ENCODE measurements at regions not wholly inside any gene's neighbourhood (a gene's known extent, or its start where the extent isn't known, plus 50 kb on each side); places are given as distances from the start of the nearest gene placed in this dataset.

DNA sequence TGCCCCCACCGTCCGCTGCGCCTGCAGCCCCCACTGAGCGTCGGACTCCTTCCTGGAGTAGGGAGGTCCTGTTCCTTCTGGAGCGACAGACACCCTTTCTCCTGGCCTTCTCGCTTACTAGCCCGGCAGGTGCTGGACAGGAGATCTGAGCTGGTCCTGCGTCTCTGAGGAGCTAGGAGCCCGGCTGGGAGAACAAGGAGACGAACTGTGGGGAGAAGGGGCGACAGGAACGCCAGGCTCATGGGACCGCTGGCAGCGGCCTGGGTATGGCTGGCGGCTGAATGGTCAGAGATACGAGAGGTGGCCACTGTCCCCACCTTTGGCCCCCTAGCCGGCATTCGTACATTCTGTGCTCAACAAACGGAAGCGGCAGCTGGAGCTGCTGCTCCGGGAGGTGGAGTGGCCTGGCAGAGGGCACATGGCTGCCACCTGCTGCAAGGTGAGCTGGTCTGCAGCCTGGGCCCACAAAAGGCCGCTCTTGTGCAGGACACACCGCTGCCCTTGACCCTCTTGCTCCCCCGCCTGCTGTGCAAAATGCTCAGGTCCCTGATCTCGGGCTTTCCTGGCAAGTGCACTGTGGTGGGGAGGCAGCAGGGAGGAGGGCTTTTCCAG lies 2066.7 kb downstream of the TP53TG3F start:
- ATAC-seq (ENCODE audit: low FRiP score in 2 of 2) (peak in 1 of 2 donors; percentile 30), DNase-seq (peak in 1 of 2 donors; percentile 51)
- Histone ChIP-seq H3K4me3 (no peak overlapping the region), H3K36me3 (no peaks in the 10 kb centered on the region), H3K27me3 (no peaks in the 10 kb centered on the region), H3K27ac (no peak overlapping the region), H3K9me3 (peaks cover 0 to 7% (median 0%) of the 10 kb centered on the region in 4 donors), H3K4me1 (no peaks in the 10 kb centered on the region)
- WGBS, 2 donors = 79 to 85% methylated on average over 8 to 26 of the region's 26 CpGs
- no peak for TF ChIP-seq POLR2A (IDR thresholded peaks at IDR 0.05)
- no peak for TF ChIP-seq POLR2AphosphoS5 (IDR thresholded peaks at IDR 0.05)

DNA sequence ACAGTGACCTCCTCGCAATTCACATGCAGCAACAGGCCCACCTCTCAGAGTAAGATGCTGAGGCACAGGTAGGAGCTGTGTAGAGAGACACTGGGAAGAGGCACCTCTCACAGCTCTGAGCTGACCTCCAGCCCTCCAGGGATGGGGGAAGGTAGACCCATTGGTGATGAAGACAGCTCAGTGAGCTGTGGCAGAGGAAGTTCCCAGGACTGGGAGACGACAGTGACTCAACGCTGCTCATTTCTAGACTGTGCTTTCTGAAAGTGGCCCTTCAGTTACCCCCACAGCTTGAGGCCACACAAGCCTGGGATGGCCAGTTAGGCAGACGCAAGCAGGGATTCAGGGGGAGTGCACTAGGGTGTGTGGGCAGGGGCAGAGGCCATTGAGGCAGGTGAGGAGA lies 2073.2 kb downstream of the TP53TG3F start:
- WGBS, 2 donors = 67 to 86% methylated on average over 4 of the region's 4 CpGs
- no peak for DNase-seq
- Histone ChIP-seq H3K4me3 (no peak overlapping the region), H3K9me3 (peaks cover 0 to 14% (median 0%) of the 10 kb centered on the region in 4 donors), H3K36me3 (no peaks in the 10 kb centered on the region), H3K4me1 (no peaks in the 10 kb centered on the region), H3K27me3 (no peaks in the 10 kb centered on the region), H3K27ac (no peak overlapping the region)
- peak in 1 of 2 donors; percentile 12 for ATAC-seq (ENCODE audit: low FRiP score in 2 of 2)
- TF ChIP-seq, protein P1, sequence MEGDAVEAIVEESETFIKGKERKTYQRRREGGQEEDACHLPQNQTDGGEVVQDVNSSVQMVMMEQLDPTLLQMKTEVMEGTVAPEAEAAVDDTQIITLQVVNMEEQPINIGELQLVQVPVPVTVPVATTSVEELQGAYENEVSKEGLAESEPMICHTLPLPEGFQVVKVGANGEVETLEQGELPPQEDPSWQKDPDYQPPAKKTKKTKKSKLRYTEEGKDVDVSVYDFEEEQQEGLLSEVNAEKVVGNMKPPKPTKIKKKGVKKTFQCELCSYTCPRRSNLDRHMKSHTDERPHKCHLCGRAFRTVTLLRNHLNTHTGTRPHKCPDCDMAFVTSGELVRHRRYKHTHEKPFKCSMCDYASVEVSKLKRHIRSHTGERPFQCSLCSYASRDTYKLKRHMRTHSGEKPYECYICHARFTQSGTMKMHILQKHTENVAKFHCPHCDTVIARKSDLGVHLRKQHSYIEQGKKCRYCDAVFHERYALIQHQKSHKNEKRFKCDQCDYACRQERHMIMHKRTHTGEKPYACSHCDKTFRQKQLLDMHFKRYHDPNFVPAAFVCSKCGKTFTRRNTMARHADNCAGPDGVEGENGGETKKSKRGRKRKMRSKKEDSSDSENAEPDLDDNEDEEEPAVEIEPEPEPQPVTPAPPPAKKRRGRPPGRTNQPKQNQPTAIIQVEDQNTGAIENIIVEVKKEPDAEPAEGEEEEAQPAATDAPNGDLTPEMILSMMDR (IDR thresholded peaks at IDR 0.05) = no peak
- TF ChIP-seq POLR2A (IDR thresholded peaks at IDR 0.05) (no peak), POLR2AphosphoS5 (IDR thresholded peaks at IDR 0.05) (no peak), EP300 (IDR thresholded peaks at IDR 0.05) (no peak)

DNA sequence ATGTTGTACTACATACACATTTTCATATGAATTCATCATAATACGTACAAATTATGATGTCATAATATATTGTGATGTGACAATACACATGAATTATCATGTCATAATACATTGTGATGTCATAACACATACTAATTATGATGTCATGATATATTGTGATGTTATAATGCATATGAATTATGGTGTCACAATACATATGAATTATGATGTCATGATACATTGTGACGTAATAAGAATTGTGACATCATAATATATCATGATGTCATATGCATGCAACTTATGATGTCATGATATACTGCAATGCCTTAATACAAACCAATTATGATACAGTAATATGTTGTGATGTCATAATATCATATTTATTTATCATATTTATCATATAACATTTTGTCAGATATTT lies 2074.3 kb downstream of the TP53TG3F start:
- DNase-seq (no peak), ATAC-seq (ENCODE audit: low FRiP score in 2 of 2) (no peak)
- no peaks in the 10 kb centered on the region for H3K27me3 ChIP-seq
- no peak overlapping the region for H3K4me3 ChIP-seq
- no peak overlapping the region for H3K27ac ChIP-seq
- no peaks in the 10 kb centered on the region for H3K4me1 ChIP-seq
- no peaks in the 10 kb centered on the region for H3K36me3 ChIP-seq
- peaks cover 0 to 14% (median 0%) of the 10 kb centered on the region in 4 donors for H3K9me3 ChIP-seq
- TF ChIP-seq POLR2A (IDR thresholded peaks at IDR 0.05) = no peak
- no peak for TF ChIP-seq POLR2AphosphoS5 (IDR thresholded peaks at IDR 0.05)
- TF ChIP-seq, protein P1 (IDR thresholded peaks at IDR 0.05) = no peak
- TF ChIP-seq EP300 (IDR thresholded peaks at IDR 0.05) = no peak
- WGBS, 2 donors = 60 to 79% methylated on average over 2 of the region's 2 CpGs

DNA sequence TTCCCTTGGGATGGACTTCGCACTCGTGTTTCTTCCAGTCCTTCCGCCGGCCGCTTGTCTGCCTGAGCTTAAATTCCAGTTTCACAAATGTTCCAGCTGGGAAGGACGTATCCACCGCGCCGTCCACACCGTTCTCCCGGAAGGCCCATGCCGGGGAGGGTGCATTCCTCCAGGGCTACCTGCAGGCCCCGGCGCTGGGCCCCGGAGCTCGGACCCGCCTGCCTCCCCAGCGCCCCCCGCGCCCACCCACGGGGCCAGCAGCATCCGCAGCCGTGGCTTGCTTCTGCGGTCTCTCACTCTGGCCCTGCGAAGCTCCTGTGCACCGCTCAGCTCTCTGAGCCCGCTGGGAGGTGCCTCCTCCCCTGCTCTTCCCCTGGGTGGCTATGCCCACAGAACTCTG lies 2084.1 kb downstream of the TP53TG3F start:
- ATAC-seq (ENCODE audit: low FRiP score in 2 of 2) = peak in 1 of 2 donors; percentile 19
- no peak overlapping the region for H3K4me3 ChIP-seq

DNA sequence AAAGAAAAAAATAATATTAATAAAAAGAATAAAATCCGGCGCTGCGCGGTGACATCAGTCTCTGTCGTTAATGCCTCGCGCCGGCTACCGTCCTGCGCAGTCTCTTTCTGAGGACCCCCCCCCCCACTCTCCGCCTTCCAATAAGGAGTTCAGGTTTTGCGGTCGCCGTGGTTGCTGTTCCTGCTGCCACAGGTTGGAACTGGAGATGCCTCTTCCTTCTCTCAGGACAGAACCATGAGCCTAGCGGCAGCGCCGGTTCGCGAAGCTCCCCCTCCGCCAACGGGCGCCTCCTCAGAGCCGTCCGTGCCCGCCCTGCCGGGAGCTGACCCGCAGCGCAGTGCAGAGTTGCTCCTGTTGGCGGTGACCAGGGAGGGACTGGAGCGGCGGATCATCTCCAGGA lies 2093.4 kb downstream of the TP53TG3F start:
- ATAC-seq (ENCODE audit: low FRiP score in 2 of 2) = peak in 1 of 2 donors; percentile 30
- Histone ChIP-seq H3K36me3 (no peaks in the 10 kb centered on the region), H3K27ac (no peak overlapping the region), H3K9me3 (peaks cover 0 to 6% (median 0%) of the 10 kb centered on the region in 4 donors), H3K27me3 (no peaks in the 10 kb centered on the region), H3K4me3 (no peak overlapping the region), H3K4me1 (no peaks in the 10 kb centered on the region)
- peak in 1 of 2 donors; percentile 53 for DNase-seq
- WGBS, 2 donors = 46 to 63% methylated on average over 28 to 31 of the region's 31 CpGs
- TF ChIP-seq POLR2AphosphoS5 (IDR thresholded peaks at IDR 0.05) (no peak), EP300 (IDR thresholded peaks at IDR 0.05) (no peak), POLR2A (IDR thresholded peaks at IDR 0.05) (no peak)
- TF ChIP-seq, protein P1 (IDR thresholded peaks at IDR 0.05) = no peak

More for the DNA sequence above, 2084.1 kb downstream of the TP53TG3F start:
- Histone ChIP-seq H3K36me3 (no peaks in the 10 kb centered on the region), H3K27me3 (no peaks in the 10 kb centered on the region), H3K27ac (no peak overlapping the region), H3K9me3 (peaks cover 0 to 8% (median 1%) of the 10 kb centered on the region in 4 donors), H3K4me1 (no peaks in the 10 kb centered on the region)
- peak in 1 of 2 donors; percentile 69 for DNase-seq
- WGBS, 2 donors = 80% methylated on average over 20 to 27 of the region's 27 CpGs
- no peak for TF ChIP-seq POLR2A (IDR thresholded peaks at IDR 0.05)
- no peak for TF ChIP-seq EP300 (IDR thresholded peaks at IDR 0.05)
- no peak for TF ChIP-seq POLR2AphosphoS5 (IDR thresholded peaks at IDR 0.05)
- TF ChIP-seq, protein P1 (IDR thresholded peaks at IDR 0.05) = no peak
